ENCODE measurements at regions not wholly inside any gene's neighbourhood (a gene's known extent, or its start where the extent isn't known, plus 50 kb on each side); places are given as distances from the start of the nearest gene placed in this dataset.

DNA sequence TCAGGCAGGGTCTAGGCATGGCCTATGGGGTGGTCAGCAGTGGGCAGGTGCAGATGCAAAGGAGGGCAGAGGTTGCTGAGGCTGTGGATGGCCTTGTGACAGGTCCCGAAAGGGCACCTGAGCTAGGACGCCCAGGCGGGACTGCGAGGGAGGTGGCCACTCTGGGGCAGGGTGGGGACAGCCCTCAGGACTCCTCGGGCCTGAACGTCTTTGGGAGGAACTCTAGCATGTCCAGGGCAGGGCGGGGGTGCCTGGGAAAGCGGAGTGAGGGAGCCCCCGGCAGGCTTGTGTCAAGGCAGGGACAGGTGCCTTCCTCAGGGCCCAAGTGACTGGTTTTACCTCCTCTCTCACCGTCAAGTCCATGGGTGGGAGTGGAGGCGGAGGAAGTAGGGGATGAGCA is 125.4 kb upstream of the WNT4 start:
- TF ChIP-seq, protein P1, sequence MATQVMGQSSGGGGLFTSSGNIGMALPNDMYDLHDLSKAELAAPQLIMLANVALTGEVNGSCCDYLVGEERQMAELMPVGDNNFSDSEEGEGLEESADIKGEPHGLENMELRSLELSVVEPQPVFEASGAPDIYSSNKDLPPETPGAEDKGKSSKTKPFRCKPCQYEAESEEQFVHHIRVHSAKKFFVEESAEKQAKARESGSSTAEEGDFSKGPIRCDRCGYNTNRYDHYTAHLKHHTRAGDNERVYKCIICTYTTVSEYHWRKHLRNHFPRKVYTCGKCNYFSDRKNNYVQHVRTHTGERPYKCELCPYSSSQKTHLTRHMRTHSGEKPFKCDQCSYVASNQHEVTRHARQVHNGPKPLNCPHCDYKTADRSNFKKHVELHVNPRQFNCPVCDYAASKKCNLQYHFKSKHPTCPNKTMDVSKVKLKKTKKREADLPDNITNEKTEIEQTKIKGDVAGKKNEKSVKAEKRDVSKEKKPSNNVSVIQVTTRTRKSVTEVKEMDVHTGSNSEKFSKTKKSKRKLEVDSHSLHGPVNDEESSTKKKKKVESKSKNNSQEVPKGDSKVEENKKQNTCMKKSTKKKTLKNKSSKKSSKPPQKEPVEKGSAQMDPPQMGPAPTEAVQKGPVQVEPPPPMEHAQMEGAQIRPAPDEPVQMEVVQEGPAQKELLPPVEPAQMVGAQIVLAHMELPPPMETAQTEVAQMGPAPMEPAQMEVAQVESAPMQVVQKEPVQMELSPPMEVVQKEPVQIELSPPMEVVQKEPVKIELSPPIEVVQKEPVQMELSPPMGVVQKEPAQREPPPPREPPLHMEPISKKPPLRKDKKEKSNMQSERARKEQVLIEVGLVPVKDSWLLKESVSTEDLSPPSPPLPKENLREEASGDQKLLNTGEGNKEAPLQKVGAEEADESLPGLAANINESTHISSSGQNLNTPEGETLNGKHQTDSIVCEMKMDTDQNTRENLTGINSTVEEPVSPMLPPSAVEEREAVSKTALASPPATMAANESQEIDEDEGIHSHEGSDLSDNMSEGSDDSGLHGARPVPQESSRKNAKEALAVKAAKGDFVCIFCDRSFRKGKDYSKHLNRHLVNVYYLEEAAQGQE (IDR thresholded peaks at IDR 0.05; ENCODE audit: low read depth), result no peak
- TF ChIP-seq, protein P2, sequence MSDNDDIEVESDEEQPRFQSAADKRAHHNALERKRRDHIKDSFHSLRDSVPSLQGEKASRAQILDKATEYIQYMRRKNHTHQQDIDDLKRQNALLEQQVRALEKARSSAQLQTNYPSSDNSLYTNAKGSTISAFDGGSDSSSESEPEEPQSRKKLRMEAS (IDR thresholded peaks at IDR 0.05), result no peak
- TF ChIP-seq CREB1 (IDR thresholded peaks at IDR 0.05; ENCODE audit: low read depth), result no peak
- no peak for TF ChIP-seq EP300 (IDR thresholded peaks at IDR 0.05; ENCODE audit: borderline replicate concordance)
- no peak for TF ChIP-seq CEBPB (IDR thresholded peaks at IDR 0.05)

DNA sequence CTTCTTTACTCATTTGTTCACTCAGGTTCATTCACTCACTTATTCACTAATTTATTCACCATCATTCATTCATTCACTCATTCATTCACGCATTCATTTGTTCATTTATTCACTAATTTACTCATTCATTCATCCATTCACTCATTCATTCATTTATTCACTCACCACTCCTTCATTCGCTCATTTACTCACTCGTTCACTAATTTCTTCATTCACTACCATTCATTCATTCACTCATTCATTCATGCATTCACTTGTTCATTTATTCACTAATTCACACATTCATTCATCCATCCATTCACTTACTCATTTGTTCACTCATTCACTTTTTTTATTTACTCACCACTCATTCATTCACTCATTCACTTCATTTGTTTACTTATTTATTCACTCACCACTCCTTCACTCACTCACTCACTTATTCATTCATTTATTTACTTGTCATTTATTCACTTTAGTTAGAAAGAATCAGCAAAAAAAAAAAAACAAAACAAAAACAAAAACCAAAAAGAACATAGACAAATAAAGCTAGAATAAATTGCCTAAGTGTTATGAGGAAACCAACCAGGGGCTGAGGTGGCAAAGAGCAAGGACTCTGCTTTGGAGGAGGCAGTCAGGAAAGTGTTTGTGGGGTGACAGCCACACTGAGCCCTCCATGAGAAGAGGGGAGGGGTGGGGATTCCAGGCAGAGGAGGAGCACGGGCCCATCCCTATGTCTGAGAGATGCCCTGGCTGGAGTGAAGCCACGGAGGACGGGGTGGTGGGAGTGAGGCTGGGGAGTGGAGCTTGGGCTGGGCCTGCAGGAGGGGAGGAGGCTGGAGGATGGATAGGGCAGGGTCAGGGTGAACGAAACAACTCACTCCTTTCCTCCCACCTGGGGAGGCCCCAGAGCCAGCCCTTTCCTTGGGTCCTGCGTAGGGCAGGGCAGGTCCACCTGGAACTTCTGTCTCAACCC is 129.2 kb upstream of the WNT4 start:
- TF ChIP-seq TCF12 (IDR thresholded peaks at IDR 0.05; ENCODE audit: low read depth) (no peak), YY1 (IDR thresholded peaks at IDR 0.05; ENCODE audit: low read depth) (no peak), NFIC (IDR thresholded peaks at IDR 0.05) (no peak), FOXM1 (IDR thresholded peaks at IDR 0.05; ENCODE audit: borderline replicate concordance, low read depth) (no peak), TEAD4 (IDR thresholded peaks at IDR 0.05) (no peak), CREB1 (IDR thresholded peaks at IDR 0.05; ENCODE audit: low read depth) (no peak), EGR1 (IDR thresholded peaks at IDR 0.05) (no peak), TAF1 (IDR thresholded peaks at IDR 0.05; ENCODE audit: low read depth) (no peak), CEBPB (IDR thresholded peaks at IDR 0.05) (no peak), RAD21 (IDR thresholded peaks at IDR 0.05; ENCODE audit: low read depth) (no peak), EP300 (IDR thresholded peaks at IDR 0.05; ENCODE audit: borderline replicate concordance) (no peak)
- TF ChIP-seq, protein P3, sequence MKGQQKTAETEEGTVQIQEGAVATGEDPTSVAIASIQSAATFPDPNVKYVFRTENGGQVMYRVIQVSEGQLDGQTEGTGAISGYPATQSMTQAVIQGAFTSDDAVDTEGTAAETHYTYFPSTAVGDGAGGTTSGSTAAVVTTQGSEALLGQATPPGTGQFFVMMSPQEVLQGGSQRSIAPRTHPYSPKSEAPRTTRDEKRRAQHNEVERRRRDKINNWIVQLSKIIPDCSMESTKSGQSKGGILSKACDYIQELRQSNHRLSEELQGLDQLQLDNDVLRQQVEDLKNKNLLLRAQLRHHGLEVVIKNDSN (IDR thresholded peaks at IDR 0.05), result no peak
- TF ChIP-seq, protein P2 (IDR thresholded peaks at IDR 0.05), result no peak
- TF ChIP-seq, protein P1 (IDR thresholded peaks at IDR 0.05; ENCODE audit: low read depth), result no peak

DNA sequence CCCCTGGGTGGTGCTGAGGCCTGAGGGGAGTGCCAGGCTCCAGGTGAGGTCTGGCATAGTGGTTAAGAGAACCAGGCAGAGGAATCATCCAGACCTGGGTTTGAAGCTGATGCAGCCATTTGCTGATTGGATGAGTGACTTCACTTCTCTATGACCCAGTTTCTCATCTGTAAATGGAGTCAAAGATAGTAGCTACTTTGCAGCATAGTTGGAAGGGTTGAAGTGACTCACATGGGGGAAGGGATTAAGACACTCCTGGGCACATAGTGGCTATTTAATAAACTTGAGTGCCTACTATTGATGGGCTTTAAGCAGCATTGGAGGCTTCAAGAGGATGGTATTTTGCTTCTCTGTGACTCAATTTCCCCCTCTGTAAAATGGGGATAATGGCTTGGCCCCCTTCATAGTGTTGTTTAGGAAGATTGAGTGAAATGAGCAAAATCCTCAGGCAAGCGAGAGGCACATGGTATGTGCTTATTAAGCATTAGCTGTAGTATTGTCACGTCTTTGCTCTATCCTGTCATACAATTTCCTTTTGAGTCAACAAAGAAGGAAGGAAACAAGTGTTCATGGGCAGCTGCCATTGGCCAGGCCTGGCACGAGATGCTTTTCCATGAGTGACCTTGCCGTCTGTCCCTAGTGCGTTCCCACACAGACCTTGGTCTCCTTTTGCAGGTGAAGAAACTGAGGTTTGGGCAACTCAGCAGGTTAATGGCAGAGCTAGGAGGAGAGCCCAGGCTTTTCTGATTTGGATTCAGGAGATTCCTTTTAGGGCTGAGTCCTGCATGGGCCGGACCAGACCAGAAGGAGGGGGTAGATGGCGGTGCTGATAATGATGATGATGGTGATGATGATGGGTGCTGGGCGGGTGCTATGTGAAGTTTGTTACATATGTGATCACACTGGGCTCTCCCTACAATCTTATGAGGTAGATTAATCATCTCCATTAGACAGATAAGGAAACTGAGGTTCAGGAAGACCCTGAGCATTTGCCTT is 131.1 kb upstream of the WNT4 start:
- TF ChIP-seq EP300 (IDR thresholded peaks at IDR 0.05; ENCODE audit: borderline replicate concordance), result no peak
- TF ChIP-seq YY1 (IDR thresholded peaks at IDR 0.05; ENCODE audit: low read depth), result no peak
- TF ChIP-seq CEBPB (IDR thresholded peaks at IDR 0.05), result no peak
- TF ChIP-seq EGR1 (IDR thresholded peaks at IDR 0.05), result no peak
- no peak for TF ChIP-seq TEAD4 (IDR thresholded peaks at IDR 0.05)
- TF ChIP-seq, protein P1 (IDR thresholded peaks at IDR 0.05; ENCODE audit: low read depth), result no peak
- no peak for TF ChIP-seq RAD21 (IDR thresholded peaks at IDR 0.05; ENCODE audit: low read depth)
- no peak for TF ChIP-seq TAF1 (IDR thresholded peaks at IDR 0.05; ENCODE audit: low read depth)
- TF ChIP-seq ZBTB7A (IDR thresholded peaks at IDR 0.05; ENCODE audit: low read depth), result no peak
- no peak for TF ChIP-seq CREB1 (IDR thresholded peaks at IDR 0.05; ENCODE audit: low read depth)
- no peak for TF ChIP-seq TCF12 (IDR thresholded peaks at IDR 0.05; ENCODE audit: low read depth)
- TF ChIP-seq, protein P3 (IDR thresholded peaks at IDR 0.05), result no peak
- TF ChIP-seq, protein P2 (IDR thresholded peaks at IDR 0.05), result no peak
- no peak for TF ChIP-seq FOXM1 (IDR thresholded peaks at IDR 0.05; ENCODE audit: borderline replicate concordance, low read depth)
- TF ChIP-seq NFIC (IDR thresholded peaks at IDR 0.05), result no peak

All from Ishikawa (cell line).